GM18870 (cell line): ENCODE measurements at regions not wholly inside any gene's neighbourhood (a gene's known extent, or its start where the extent isn't known, plus 50 kb on each side); places are given as distances from the start of the nearest gene placed in this dataset.

Experiments used
- ATAC-seq: cut with Tn5 transposase; IDR thresholded peaks from one replicate; pipeline ENCODE4 v1.9.1; 2021; ENCODE audit warnings: moderate library complexity; ENCODE audit not compliant: unreplicated experiment

DNA sequence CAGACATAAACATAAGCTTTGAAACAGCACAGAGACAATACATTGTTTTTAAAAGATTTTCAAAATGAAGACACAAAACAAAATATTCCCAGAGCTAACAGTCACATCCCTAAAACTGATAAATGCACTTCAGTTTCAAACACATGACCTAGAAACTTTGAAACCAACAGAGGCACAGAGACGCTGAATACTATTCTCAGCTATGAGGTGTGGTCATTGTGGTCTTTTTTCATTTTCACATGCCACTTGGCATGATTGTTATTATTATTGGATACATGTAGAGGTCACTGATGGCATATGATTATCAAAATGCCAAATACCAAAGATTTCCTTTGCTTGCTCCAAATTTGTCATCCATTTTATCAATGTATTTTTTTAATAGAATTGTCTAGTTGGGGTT is 306.9 kb downstream of the QKI start:
- ATAC-seq = peak; percentile 46

GRCh38 chr6:163720460-163721235 is 306.1 kb downstream of the QKI start:
- no peak for ATAC-seq

GRCh38 chr6:163720005-163720404 is 305.5 kb downstream of the QKI start:
- no peak for ATAC-seq

- ATAC-seq = no peak
Measured at GRCh38 chr6:163719028-163719742, 304.7 kb downstream of the QKI start.

- no peak for ATAC-seq
Measured at GRCh38 chr6:163718537-163718936, 304.0 kb downstream of the QKI start.

DNA sequence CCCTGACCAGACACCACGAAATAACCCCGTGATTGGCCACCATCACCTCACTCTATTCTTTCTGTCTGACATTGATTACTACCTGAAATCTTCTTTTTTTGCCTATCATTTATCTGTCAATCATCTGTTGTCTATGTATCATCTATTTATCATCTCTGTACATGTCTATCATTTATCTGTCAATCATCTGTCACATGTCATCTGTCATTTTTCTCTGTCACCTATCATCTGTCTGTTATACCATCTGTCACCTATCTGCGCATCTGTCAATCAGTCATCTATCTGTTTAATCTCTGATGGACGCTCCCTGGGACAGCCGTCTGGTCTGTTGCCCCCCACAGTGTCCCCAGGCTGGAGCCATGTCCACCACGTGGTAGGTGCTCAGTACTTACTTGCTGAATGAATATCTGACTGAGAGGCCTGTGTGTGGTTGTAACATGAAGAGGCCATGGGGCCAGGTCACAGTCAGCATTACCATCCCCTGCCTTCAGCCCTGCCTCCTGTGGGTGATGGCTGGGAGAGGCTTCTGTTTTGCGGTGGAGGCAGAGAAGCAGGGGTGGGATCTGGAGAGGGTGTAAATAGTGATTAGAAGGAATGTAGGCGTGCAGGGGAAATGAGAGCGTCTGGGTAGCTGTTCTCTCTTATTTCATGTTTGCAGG is 302.7 kb downstream of the QKI start:
- ATAC-seq = no peak

DNA sequence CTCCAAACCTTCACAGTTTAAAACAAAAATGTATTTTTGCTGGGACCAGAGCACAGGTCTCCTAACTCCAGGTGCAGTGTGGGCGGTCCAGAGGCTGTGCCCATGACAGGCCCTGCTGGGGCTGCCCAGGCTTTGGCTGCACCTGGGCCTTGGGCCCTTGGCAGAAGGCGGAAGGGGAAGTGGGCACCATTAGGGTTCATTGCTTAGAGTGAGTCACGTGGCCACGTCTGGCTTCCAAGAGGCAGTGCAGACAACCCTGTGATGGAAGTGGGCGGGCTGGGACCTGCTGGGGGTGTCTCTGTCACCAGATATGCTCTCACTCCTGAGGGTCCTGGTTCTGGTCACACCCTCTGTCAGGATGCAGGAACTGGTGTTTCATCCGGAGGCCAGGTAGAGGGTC is 302.2 kb downstream of the QKI start:
- no peak for ATAC-seq

DNA sequence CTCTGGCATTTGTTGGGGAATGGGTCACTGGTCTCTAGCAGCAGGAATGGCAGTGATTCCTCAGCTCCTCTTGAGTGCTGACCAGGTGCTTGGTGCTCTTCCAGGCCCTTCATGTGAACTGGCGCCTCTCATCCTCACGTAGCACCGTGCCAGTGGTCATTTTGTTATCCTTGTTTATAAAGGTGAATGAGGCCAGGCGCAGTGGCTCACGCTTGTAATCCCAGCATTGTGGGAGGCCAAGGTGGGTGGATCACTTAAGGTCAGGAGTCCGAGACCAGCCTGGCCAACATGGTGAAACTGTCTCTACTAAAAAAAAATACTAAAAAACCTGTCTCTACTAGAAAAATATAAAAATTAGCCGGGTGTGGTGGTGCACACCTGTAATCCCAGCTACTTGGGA is 301.3 kb downstream of the QKI start:
- ATAC-seq = no peak

DNA sequence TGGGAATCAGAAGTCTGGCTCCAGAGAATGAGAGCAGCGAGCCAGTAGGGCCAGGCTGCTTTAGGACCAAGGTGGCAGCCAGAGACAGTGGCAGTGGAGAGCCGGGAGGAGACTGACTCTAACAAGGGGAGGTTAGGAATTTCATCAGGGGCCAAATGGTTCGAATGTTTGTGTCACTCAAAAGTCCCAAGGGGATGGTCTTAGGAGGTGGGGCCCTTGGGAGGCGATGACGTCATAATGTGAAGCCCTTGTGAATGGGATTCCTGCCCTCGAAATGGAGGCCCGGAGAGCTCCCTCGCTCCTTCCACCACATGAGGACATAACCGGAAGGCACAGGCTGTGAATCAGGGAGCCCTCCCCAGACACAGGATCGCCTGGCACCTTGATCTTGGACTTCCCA is 299.7 kb downstream of the QKI start:
- ATAC-seq = no peak

- ATAC-seq = no peak
Measured at GRCh38 chr6:163712981-163713380, 298.5 kb downstream of the QKI start.

GRCh38 chr6:163712566-163712961 is 298.0 kb downstream of the QKI start:
- no peak for ATAC-seq

- ATAC-seq = peak; percentile 34
Measured at GRCh38 chr6:163711615-163712565, 297.4 kb downstream of the QKI start.

DNA sequence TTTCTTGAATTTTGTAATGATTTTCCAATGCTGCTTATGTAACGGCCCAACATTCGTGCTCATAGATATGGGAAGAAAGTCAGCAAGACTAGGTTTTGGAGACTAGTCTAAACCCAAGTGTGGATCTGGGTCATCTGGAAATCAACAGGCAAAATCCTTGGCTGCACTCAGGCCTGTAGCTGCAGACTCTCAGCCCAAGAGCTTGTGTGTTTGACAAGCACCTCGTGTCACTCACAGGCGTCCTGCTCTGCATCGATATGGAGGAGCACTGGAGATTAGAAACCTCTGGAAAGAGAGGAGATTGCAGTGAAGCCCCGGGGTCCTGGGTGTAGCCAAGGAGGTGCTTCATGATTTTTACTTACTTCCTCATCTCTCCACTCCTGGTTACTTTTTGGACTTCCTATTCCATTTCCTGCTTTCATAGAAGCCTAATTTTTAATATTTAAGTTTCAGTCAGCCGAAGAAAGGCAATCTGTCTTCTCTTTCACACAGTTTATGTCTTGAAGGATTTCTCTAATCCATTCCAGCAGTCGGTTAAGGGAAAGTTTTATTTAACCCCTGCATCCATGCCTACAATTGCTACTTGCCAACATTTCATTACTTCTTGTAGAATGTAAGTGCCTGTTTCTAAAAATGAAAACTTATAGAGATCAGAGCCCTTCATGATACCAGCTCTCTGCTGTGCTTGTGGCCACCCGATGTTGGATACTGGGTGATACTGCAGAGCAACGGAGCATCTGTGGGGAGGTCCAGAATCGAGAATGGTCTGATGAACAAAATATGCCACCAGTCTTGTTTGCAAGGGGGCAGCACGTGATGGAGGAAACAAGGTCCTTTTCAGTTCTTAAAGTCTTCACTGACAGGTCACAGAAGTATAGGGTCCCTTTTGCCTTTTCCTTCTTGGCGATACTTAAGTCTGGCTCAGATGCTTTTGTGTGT is 296.3 kb downstream of the QKI start:
- no peak for ATAC-seq

GRCh38 chr6:163709693-163710092 is 295.2 kb downstream of the QKI start:
- ATAC-seq = no peak

DNA sequence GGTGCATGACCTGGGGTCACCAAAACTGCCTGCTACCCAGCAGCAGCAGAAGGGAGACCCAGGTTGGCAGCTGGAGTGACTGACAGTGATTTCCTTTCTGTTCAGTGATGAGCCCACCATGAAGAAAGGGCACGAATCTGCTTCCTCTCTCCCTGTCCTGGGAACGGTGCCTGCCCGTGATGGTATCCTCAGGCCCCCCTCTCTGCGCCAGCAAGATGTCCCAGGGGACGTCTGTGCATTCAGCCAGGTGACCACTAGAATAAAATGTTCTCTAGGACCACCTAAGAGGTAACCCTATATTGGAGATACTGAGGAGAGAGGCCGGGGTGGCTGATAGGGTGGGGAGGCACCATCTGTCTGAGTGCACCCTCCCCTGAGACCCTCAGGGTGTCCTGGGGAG is 294.7 kb downstream of the QKI start:
- ATAC-seq = no peak

DNA sequence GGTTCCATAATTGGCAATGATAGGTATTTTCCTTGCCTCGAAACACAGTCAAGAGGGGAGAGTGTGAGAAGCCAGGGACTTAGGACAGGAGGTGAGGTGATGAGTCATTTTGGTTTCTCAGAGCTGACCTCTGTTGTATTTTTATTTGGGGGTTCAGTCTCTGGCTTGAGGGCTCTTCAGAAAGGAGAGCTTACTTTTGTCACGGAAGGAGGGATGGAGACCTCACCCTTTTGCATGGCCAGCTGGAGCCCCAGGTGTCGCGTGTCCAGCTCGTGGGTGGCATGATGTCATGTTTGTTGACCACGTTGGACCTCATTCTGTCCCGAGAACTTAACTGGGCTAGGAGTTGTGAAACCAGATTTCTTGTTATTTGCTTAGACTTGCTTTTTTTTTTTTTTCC is 293.9 kb downstream of the QKI start:
- ATAC-seq = peak; percentile 61

DNA sequence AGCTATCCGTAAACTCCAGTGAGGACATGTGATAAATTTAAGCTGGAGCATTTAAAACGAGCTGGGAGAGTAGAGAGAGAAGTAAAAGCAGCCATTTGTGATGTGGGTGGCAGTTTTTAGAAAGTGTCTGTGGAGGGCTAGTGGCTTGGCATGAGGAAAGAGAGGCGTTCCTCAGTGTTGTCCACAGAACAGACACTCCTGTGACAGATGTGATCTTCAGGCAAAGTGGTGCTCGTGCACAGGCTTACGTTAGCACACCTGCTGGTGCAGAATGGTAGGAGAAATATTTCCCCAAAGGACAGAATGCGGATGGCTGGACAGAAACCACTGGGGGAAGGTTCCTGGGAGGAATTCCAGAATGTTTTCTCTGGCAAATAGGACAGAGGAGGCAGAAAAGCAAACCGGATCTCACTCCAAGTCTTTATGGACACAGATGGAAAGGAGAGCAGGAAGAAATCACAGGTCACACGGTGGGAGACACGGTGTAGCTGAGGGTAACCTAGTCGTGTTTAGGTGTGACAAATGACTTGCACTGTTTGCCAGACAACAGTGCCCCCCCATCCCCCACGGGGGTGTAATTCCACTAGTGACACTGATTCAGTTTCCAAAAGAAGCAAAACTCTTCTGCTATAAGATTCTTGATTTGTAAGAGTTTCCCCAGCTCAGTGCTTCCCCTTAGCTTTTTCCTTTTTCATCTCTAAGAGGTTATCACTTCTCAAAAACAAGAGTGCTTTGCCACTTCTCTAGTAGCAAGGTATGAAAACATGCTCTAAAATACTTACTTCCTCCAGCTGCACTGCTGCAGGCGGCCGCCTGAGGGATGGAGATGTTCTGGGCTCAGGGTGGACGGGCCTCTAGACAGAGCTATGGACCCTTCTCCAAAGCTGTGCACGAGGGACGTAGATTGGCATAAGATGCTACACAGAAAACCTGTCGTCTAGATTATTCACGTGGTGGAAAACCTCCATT is 293.2 kb downstream of the QKI start:
- peak; percentile 36 for ATAC-seq

DNA sequence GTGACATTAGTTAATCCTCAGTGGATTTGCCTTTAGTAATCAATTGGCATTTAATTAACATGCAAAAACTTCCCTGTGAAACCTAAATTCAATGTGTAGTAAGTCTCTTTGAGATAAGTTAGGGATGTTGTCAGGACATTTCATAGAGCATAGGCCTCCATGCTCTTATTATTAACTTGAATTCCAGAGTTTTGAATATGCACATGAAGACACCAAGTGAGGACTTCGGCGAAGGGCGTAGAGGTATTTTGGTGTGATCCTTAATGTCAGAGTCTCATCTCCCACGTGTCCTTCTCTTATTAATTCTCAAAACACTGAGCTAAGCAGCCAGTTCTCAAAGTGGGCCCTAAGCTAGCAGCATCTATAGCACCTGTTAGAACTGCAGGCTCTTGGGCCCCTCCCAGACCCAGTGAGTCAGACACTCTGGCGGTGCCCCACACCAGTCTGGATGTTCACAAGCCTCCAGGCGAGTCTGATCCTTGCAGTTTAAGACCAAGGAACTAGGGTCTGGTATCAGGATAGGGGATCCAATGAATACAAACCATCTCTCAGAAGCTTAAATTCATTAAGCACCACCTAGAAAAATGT is 292.1 kb downstream of the QKI start:
- ATAC-seq = no peak
